ENCODE measurements at regions not wholly inside any gene's neighbourhood (a gene's known extent, or its start where the extent isn't known, plus 50 kb on each side); places are given as distances from the start of the nearest gene placed in this dataset.

GRCh38 chr16:85992779-85993178, 93.8 kb downstream of the IRF8 start:
- TF ChIP-seq POLR2A (IDR thresholded peaks at IDR 0.05; ENCODE audit: low read depth, low read length) (no peak), POLR2AphosphoS5 (IDR thresholded peaks at IDR 0.05; ENCODE audit: low read depth, low read length) (no peak), TAF1 (IDR thresholded peaks at IDR 0.05; ENCODE audit: borderline replicate concordance, low read depth, low read length) (no peak)
